NCI-H2107 (cell line): ENCODE measurements at regions not wholly inside any gene's neighbourhood (a gene's known extent, or its start where the extent isn't known, plus 50 kb on each side); places are given as distances from the start of the nearest gene placed in this dataset.

ENCODE experiments used
- DNase-seq: peaks from one replicate; lab custom pipeline; 2025; lab: John Stamatoyannopoulos, UW

GRCh38 chr1:219472596-219472995 is 140.3 kb downstream of the ZC3H11B start:
- no peak for DNase-seq

GRCh38 chr1:219467524-219467923 is 145.4 kb downstream of the ZC3H11B start:
- DNase-seq: no peak

GRCh38 chr1:219466766-219467165 is 146.1 kb downstream of the ZC3H11B start:
- DNase-seq: no peak

- no peak for DNase-seq
Observed at GRCh38 chr1:219465212-219466093, 147.5 kb downstream of the ZC3H11B start.

- DNase-seq: no peak
Observed at GRCh38 chr1:219463636-219464035, 149.3 kb downstream of the ZC3H11B start.

GRCh38 chr1:219461981-219462400 is 150.9 kb downstream of the ZC3H11B start:
- no peak for DNase-seq

- DNase-seq: no peak
Observed at GRCh38 chr1:219460896-219461815, 151.7 kb downstream of the ZC3H11B start.

GRCh38 chr1:219460081-219460895 is 152.6 kb downstream of the ZC3H11B start:
- no peak for DNase-seq

GRCh38 chr1:219459351-219460080 is 153.4 kb downstream of the ZC3H11B start:
- no peak for DNase-seq

GRCh38 chr1:219446288-219446687 is 166.6 kb downstream of the ZC3H11B start:
- no peak for DNase-seq

- DNase-seq: no peak
Observed at GRCh38 chr1:219445864-219446263, 167.0 kb downstream of the ZC3H11B start.

- DNase-seq: no peak
Observed at GRCh38 chr1:219444474-219444873, 168.4 kb downstream of the ZC3H11B start.

GRCh38 chr1:219443763-219444162 is 169.1 kb downstream of the ZC3H11B start:
- DNase-seq: no peak

GRCh38 chr1:219442611-219443061 is 170.3 kb downstream of the ZC3H11B start:
- no peak for DNase-seq

- DNase-seq: no peak
Observed at GRCh38 chr1:219441884-219442283, 171.0 kb downstream of the ZC3H11B start.

GRCh38 chr1:219439376-219439775 is 173.5 kb downstream of the ZC3H11B start:
- DNase-seq: no peak

- DNase-seq: no peak
Observed at GRCh38 chr1:219438386-219438785, 174.5 kb downstream of the ZC3H11B start.

GRCh38 chr1:219434923-219435297 is 178.0 kb downstream of the ZC3H11B start:
- DNase-seq: no peak

GRCh38 chr1:219434285-219434922 is 178.5 kb downstream of the ZC3H11B start:
- DNase-seq: no peak

GRCh38 chr1:219433496-219434131 is 179.3 kb downstream of the ZC3H11B start:
- no peak for DNase-seq
